Stimulated activated CD4-positive, alpha-beta T cell treated with anti-CD3 and anti-CD28 coated beads, Interleukin-15, amount 100 ng/mL, for 24 hours (primary cell): ENCODE measurements at regions not wholly inside any gene's neighbourhood (a gene's known extent, or its start where the extent isn't known, plus 50 kb on each side); places are given as distances from the start of the nearest gene placed in this dataset.
"Not testable (repeated sequence)": the region's sequence is repeated elsewhere in the genome, so short reads cannot be mapped to it uniquely, and the experiment has no call there.

Experiments used
- DNase-seq: peaks from one replicate; pipeline ENCODE4 v3.0.0-alpha.2; 2020

DNA sequence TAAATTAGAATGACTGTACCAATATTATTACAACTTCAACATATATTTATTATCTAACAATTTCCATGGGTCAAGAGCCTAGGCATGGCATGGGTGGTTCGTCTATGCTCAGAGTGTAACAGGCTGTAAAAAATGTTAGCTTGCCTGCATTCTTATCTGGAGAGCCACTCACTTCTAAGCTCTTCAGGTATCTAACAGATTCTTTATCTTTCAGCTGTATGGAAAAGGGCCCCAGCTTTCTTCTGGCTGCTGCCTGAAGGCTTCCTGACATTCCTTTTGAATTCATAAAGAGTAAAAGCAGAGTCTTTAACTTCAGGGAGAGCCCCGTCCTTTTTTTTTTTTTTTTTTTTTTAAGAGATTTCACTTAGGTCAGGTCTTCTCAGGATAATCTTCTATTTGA, 648.8 kb downstream of the NXPH1 start:
- DNase-seq, result no peak

DNA sequence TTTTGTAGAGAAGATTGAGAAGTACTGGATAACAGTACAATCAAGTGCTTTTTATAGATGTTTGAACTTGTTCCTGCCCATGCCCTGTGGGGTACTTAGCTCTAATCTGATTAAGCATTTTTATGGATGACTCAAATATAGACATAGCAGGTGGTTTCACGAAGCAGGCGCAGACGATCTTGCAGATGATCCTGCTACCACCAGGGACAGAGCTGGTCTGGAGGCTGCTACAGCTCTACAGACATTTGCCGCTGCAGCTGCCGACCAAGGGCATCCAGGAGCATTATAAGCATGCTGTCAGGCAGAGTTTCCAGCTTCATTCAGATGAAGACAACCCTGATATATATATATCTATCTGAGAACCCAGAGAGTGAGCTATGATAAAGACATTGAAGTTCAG, 650.4 kb downstream of the NXPH1 start:
- no peak for DNase-seq

DNA sequence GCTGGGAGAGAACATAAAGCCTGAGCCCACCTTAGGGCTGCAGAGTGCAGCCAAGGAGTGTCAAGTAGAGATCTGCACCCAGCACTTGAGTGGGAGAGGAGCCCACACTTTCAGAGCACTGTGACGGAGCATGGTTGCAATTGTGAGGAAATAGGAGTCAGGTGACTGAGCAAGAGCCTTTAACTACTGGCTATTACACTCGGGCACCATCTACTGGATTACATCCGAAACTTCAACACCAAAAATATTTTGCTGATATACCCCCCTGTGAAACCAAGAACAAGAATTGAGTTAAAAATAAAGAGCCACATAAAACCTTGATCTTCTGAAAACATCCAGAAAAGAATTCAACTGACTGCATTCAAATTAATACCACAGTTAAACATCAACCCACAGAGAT, 657.9 kb downstream of the NXPH1 start:
- no peak for DNase-seq

DNA sequence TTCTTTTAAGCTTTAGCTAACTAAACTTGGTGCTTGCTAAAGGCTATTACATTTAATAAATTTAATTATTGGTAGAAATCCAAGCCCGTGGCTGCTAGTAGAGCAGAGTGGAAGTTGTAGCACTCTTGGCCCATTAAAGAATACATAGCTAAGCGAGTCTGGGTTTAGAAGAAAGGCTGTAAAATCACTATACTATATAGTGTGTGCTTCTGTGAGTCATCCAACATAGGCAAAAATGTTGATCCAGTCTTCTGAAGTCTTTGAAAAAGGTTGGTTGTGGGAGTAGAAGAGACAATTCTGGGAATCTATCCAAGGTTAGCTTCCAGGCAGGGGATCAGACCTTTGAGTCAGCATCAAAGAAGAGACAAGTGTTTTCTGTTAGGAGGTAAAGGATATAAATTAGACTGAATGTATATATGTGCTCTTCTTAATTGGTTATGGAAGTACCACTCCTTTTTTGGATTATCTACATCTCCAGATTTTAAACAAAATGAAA, 664.2 kb downstream of the NXPH1 start:
- no peak for DNase-seq

DNA sequence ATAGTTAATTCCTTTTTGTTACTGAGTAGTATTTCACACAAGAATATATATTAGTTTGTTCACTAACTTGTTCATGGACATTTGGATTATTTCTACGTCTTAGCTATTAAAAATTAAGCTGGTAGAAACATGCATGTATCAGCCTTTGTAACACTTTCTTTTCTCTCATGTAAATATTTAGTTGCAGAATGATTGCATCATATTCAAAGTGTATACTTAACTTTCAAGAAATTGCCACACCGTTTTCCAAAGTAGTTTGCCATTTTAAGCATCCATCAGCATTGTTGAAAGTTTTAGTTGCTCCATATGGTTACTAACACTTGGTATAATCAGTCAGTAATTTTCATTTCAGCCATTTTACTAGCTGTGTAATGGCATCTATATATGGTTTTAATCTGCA, 666.9 kb downstream of the NXPH1 start:
- DNase-seq, result no peak

DNA sequence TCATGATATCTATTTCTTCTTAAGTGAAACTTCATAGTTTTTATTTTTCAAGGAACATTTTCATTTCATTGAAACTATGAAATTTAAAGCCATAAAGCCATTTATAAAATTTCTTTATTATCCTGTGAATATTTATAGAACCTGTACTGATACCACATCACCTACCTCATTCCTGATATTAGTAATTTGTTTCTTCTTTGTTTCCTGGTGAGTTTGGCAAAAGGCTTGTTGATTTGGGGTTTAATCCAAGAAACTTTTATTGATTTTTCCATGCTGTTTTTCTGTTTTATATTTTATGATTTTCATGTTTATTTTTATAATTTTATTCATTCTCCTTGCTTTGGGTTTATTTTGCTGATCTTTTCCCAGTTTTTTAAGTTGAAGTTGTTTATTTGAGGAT, 669.4 kb downstream of the NXPH1 start:
- DNase-seq, result no peak

DNA sequence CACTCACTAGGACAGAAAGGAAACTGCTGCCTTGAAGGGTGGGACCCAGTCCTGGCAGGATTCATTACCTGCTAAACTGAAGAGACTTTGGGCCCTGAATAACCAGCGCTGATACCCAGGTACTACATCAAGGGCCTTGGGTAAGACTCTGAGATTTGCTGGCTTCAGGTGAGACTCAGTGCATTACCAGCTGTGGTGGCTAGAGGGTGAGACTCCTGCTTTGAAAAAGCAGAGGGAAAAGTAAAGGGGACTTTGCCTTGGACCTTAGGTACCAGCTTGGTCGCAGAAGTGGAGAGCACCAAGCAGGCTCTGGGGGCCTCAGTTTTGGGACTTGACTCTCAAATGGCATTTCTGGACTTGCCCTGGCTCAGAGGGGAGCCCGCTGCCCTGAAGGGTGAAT, 673.3 kb downstream of the NXPH1 start:
- DNase-seq, result no peak

DNA sequence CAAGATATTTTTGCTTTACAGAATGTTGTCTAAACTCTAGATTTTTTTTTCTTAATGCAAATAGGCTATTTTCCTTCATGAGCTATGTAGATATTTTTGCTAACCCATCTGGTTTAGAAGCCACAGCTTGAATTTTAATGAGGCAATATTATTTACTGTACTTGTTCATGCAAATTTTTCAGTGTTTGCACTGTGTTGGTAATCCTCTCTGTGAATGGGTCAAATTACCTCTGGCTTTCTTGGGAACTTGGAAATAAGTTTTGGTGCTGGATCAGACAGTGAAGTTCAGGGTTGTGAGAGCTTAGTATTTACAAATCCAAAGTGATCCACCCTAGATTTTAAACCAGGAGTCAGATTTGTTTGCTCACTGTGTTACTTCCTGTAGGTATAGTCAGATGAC, 686.9 kb downstream of the NXPH1 start:
- no peak for DNase-seq

DNA sequence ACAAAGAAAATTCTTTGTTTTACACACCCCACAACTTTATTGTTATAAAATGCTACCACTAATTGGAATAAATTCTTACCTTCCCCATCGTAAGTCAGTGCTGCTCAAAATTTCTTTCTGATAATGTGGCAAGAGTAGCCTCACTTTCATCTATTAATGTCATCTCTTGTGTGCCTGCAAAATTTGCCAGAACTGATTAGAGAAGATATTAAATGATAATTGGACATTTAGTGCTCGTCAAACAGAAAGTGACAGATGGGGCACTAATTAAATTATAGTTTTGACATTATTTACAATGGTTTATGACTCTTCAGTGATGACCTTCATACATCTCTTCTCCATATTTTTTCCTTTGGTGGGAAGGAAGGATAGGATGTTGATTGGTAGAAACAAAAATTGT, 690.9 kb downstream of the NXPH1 start:
- DNase-seq, result no peak

DNA sequence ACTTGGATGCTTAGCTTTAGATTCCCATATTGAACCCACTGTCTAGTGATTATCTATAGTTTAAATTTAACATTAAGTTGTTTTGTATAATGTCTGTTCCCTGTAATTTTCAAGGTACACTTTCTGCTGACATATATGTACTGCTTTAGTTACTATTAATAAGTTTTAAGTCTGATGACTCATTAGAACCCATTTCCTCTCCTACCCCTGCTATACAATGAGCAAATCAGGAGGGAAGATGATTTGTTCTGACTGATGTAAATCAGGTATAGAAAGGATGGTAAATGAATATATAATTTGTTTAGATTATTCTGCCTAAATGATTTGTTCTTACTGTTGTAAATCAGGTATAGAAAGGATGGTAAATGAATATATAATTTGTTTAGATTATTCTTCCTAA, 691.8 kb downstream of the NXPH1 start:
- no peak for DNase-seq

DNA sequence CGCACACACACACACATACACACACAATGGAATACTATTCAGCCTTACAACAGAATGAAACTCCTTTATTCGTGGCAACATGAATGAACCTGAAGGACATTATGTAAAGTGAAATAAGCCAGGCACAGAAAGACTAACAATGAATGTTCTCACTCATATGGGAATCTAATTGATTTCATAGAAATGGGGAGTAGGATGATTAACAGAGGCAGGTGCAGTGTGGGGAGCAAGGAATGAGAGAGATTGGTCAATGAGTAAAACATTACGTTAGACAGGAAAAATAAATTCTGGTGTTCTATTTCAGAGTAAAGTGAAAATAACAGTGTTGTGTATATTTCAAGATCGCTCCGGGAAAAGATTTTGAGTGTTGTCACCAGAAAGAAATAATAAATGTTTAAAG, 694.5 kb downstream of the NXPH1 start:
- no peak for DNase-seq

DNA sequence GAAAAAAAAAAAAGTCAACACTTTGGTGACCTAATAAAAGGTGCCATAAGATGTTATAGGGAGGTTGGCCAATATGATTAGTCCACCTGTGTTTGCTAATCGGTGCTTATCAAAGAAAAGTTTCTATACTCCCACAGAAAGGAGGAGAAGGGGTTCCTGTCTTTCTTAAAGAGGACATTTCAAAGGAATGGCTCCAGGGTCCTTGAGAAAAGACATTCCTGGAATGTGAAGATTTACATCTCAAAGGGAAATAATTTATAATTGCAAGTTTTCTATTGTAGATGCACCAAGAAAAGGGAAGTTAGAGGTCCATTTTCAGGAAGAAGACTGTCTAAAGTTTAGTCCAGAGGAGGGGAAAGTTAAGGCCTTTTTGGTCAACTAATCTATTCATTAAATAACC, 715.3 kb downstream of the NXPH1 start:
- DNase-seq, result no peak

DNA sequence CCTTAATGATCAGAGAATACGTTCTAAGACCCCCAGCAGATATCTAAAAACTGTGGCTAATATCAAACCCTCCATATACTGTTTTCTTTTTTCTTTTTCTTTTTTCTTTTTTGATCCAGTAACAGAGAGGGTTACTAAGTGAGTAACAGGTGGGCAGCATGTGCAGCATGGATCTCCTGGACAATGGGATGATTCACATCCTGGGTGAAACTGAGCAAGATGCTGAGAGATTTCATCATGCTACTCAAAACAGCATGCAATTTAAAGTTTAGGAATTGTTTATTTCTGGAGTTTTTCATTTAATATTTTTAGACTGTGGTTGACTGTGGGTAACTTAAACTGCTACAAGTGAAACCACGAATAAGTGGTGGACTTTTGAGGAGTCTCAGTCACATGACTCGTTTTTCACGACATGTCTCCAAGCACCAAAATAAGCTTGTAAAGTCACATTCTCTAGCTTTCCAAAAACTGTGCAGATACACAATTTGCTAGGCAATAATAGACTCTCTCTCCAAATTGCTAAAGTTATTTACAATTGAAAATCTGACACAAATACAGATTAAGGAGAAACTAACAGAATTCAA, 716.2 kb downstream of the NXPH1 start:
- DNase-seq, result no peak

DNA sequence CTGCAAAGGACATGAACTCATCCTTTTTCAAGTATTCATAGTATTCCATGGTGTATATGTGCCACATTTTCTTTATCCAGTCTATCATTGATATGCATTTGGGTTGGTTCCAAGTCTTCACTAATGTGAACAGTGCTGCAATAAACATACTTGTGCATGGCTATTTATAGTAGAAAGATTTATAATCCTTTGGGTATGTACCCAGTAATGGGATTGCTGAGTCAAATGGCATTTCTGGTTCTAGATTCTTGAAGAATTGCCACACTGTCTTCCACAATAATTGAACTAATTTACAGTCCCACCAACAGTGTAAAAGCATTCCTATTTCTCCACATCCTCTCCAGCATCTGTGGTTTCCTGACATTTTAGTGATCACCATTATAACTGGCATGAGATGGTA, 730.3 kb downstream of the NXPH1 start:
- not testable (repeated sequence) for DNase-seq

DNA sequence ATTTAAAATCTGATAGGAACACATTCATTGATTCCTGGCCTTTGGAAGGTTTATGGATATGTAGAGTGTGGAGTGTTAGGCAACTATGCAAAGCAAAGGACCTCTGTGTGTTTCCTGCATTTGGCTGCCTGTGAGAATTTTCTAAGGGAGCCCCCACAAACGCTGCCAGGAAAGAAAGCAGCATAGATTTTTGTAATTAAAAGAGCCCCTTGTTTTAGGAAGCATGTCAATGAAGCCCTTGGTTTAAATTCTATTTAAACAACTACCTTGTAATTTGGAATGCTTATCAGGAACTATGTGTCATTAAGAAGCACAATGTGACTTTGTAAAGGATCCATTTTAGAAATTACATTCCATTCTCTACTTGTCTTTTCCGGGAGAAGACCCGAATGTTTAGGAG, 742.5 kb downstream of the NXPH1 start:
- no peak for DNase-seq

DNA sequence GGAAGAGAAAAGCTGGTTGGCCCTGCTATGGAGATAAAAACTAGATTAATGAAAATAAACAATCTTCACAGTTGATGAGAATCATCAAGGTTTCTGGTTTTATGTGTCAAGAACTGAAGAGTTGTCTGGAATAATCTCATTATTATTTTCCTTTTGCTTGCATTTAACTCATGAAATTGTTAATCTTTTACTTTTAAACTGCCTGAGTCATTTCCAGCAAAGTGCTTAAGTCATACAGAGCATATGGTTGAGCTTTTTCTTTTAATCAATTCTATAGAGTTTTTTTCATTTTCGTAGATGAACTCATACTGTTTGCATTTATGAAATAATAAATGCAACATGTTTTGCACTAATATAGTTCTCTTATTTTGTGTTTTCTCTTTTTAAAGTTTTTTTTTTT, 747.9 kb downstream of the NXPH1 start:
- no peak for DNase-seq

DNA sequence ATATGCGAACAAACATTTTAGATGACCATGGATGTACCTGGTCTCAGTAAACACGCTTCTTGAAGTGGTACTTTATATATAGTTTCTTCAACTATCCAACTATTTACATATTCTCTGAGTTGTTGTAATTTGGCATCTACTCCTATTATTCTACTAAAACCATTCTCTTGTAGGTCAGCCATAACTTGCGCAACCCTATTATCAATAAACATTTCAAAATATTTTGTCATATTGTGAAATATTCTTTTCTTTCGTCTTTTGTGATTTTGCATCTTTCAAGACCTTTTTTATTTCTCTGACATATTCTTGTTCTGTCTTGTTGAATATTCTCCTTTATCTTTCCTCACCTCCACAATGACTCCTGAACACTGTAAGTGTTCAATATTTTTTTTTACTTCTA, 753.3 kb downstream of the NXPH1 start:
- no peak for DNase-seq

DNA sequence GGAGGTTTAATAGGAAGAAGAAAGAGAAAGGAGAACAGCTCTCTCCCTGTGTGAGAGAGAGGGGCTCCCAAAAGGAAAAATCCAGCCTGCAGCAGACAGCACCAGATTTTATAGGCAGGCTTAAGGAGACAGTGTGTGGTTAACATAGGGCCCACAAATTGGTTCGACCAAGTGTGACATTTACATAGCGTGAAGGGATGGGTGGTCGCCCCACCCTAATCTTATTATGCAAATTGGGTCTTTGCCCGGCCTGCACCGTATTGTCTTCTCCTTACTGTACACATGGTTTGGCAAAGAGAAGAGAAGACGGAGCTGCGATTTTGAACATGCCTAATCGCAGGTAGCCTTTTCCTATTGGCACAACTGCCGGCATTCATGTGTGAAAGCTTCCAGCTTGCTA, 756.3 kb downstream of the NXPH1 start:
- DNase-seq, result no peak

DNA sequence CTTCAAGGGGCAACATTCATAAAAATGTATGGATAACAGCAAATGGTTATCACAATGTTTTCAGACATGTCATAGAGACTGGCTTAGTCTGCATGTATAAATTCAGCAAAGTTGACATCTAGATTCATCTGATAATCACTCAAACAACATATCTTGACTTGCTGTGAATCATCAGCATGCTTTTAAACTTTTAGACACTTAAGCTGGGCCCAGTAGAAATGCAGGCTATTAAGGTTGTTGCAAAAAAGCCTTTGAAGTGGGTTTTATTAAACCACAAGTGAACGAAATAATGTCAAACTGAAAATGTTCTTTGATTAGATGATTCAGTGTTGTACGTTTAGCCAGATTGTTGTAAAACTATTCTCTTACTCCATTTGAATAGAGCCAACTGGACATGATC, 759.6 kb downstream of the NXPH1 start:
- DNase-seq, result no peak

DNA sequence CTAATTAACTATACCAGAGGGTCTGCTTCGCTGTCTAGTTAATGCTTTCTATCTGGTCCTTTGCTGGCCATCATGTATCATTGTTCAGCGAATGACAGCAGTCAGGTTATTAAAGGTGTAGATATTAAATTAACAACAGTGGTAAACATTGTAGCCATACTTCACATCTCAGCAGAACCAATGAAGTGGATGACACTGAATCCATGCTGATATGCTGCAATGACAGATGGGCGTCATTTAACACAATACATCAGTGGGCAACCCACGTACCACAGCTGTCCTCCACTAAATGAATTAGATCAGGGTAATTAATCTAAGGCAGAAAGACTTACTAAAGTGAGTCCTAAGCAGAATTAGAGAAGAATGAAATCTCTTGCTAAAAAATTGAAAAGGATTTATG, 767.2 kb downstream of the NXPH1 start:
- DNase-seq, result no peak

DNA sequence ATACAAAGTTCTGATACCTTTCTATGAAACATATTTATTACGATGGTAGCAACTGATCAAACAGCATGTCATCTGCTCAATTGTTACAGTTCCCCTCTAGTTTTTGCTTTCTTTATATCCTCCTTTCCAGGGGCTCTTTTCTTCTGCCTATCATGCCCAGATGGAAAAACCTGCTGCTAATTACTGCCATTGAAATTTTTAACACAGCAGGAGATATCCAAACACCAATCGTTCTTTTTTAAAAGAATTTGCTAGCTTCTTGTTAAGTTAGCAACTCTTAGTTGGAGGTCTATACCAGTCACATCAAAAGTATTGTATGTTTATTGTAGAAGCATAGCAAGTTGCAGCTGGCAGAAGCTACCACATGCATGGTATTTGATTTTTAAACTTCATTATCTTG, 768.5 kb downstream of the NXPH1 start:
- DNase-seq, result no peak

DNA sequence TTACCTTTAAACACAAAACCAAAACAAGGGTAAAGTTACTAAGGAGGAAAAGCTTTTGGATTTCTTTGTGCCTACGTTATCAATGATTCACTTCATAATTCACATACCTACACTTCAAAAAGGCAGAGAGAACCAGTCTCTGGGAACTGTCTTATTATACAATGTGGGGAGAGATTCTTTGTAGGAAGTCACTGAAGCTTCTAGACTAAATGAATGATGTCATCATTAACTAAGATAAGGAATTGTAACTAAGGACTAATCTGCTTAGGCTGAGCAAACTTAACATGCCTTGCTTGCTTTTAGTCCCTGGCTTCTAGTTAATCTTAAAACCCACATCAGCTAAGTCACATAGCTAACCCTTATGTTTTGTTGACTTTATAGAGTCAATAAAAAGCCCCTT, 771.2 kb downstream of the NXPH1 start:
- DNase-seq, result no peak

DNA sequence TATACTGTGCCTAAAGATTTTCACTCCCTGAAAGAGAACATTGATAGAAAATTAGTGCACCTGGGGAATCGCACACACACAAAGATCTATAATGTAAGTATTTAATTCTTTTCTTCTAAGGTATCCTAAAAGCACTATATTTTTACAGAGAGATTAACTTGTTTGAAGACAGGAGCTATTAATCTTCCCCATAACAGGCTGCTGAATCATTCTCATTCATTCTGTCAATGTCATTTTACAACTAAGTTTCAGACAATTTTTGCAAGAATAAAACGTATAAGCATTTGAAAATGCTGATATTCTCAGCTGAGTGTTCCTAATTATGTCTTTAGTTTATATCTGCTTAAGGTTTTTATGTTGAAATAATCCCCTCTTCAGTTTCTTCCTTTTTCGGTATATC, 776.7 kb downstream of the NXPH1 start:
- DNase-seq, result no peak

DNA sequence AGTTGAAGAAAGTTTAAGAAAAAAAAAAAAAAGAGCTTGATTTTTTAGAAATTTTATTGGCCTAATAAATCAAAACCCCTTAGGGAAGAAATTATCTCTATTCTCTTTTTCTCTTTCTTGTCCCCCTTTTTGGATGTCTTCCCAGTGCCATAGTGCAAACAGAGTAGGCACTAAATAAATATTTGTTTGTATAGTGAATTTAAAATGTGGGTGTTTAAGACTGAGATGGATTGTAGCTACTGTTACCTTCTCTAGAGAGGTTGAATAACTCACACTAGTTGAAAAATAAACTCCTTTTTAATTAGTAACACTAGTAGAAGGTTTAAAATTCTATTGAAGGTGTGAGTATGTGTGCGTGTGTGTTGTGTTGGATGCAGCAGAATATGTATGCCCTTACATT, 783.8 kb downstream of the NXPH1 start:
- DNase-seq, result no peak

DNA sequence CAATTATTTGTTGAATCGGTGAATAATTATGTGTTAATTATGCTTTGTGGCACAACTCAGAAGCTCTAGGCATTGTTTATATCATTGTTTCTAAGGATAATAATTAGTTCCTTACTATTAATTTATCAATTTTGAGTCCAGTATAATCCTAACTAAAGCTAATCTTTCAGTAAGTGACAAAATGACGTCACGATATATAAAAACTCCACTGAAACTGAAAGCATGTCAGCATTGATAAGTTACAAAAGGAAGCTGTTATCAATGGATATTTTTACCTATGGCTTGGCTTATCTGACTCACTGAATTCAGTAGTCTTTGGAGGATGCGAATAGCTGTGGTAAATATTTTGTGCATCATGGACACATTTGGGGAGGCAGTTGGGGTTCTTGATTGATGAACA, 793.1 kb downstream of the NXPH1 start:
- no peak for DNase-seq

DNA sequence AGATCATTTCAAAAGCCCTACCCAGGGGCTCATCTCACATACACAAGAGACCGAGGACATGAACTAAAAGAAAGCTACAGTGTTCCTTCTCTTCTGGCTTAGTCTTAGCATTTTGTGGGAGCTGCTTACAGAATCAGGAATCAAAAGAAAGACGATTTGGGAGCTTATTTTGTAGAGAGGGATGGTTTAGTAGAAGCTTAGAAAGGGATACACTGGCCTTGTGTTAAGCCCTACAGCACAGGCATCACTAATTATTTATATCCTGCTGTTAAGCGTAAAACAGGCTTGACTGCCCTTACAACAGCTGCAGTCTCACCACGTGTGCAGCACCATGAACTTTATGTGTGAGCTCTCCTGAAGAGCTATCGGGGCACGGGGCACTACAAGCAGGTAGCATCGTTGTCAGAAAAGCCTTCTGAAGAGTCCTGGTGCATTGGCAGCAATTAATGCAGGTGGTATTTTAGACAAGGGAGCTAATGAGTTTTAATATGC, 798.3 kb downstream of the NXPH1 start:
- DNase-seq, result no peak
